ENCODE measurements at regions not wholly inside any gene's neighbourhood (a gene's known extent, or its start where the extent isn't known, plus 50 kb on each side); places are given as distances from the start of the nearest gene placed in this dataset.

DNA sequence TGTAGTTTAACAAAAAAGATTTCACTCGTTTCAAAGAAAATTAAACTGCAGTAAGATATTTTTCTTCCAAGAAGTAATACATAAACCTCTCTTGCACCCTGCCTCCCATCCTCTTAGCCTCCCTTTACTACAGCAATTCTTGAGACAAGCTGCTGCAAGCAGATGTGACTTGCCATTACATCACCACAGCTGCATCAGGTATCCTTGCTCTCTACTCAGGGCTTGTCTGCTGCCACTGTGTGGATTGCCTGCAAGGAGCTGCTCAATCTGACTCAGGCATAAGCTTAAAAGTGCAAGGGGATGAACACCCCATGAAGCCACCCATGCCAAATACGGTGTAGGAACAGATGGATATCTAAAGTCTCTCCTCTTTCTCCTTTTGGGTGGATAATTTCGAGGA lies 609.9 kb downstream of the DNAJB9 start:
- no peak for TF ChIP-seq GATA3 (IDR thresholded peaks at IDR 0.05; ENCODE audit: low read depth, low read length)
- TF ChIP-seq GATA2 (IDR thresholded peaks at IDR 0.05; ENCODE audit: low read depth, low read length), result no peak

Measured in SH-SY5Y (cell line).